SK-N-DZ (cell line): ENCODE measurements at regions not wholly inside any gene's neighbourhood (a gene's known extent, or its start where the extent isn't known, plus 50 kb on each side); places are given as distances from the start of the nearest gene placed in this dataset.
"Not testable (repeated sequence)": the region's sequence is repeated elsewhere in the genome, so short reads cannot be mapped to it uniquely, and the experiment has no call there.

Experiments
- DNase-seq: peaks from one replicate; pipeline ENCODE4 v3.0.0-alpha.2; 2015; ENCODE audit warnings: low spot score

DNA sequence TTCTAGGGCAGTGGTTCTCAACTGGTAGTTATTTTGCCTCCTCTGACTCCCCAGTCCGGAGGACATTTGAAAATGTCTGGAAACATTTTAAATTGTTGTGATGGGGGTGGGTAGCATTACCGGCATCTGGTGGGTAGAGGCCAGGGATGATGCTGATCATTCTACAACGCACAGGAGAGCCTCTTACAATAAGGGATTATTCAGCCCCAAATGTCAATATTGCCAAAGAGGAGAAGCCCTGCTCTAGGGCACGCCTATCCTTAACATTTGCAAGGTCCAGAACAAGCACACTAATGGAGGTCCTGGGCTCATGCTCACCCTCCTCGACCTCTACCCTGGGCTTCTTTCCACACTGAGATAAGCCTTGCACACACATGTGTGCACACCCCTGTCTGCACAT, 106.4 kb downstream of the MINAR1 start:
- DNase-seq = no peak

DNA sequence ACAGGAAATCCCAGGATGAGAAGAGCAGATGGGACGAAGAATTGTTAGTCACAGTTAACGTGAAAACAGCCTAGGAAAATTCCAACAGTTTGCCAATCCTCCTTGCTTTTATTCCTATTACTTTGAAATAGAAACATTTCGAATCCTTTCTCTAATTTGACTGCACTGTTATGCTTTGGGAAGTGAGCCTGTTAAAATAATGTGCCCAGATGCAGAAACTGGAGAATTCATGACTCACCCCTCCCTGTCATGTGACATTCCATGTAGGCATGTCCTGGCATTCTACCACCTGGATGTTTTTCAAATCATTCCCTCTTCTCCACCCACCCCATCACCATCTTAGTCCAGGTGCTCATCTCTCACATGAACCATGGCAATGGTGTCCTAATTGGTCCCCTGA, 107.3 kb downstream of the MINAR1 start:
- no peak for DNase-seq

DNA sequence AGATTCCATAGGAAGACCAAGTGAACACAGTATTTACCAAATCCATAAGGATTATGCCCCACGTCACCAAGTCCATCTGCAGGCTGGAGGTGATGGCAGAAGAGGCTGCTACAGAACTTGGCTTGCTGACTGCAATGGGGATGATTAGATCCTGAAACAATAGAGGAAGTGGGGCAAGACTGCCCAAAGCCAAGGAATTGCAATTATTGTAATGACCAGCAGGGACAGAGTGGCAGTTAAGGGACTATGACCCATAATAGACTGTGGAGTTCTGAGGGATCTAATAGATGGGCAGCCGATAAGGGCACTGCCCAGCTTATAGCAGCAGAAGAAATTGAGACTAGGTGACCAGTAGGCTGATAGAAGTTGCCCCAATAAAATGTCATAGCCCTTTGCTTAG, 108.4 kb downstream of the MINAR1 start:
- DNase-seq = no peak

DNA sequence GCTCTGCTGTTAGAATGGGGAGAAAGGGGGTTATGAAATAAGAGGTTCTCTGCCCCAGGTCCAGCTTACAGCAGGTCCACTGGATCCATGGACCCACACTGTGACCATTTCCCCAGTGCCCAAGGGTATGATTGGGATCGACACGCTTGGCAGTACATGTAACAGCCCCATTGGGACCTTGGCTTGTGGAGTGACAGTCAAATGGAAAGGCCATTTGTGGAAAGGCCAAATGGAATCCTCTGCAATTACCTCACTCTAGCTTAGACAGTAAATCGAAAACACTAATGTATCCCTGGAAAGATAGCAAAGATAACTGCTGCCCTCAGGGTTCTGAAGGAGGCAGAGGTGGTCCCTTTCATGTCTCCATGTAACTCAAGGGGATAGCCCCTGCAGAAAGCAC, 109.1 kb downstream of the MINAR1 start:
- DNase-seq = no peak

DNA sequence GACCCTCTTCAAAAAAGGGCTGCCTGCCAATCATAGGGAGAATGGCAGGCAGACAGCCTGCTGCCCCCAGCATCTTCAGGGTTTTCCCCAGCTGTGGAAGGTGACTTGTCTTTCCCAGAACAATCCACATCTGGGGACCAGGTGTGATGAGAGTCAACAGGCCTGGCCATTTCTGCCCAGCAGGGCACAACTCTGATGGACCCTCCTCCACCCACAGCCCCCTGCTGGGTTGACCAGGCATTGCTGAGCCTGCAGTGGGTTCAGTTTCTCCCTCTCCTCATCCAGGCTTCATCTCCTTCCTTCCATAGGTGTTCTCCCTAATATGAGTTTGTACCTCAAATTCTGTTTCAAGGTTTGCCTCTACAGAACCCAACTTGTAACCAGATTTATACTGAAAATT, 111.0 kb downstream of the MINAR1 start:
- DNase-seq = no peak

DNA sequence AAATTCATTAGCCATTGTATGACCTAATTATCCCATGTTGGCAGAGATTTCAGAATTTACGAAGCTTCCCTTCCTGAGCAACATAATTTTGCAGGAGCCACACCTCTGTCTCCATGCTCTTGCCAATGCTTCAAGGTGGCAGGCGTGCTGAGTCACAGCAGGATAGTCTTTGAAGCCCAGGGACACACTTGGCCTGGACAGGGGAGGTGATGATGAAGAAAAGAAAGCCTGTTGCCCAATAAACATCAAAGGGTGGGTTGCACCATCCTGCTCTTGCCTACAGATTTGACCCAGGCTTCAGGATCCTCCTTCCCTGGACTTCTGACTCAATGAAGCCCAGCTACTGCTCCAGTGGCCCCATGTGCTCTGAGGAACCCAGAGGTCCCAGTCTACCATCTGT, 117.1 kb downstream of the MINAR1 start:
- DNase-seq = no peak

DNA sequence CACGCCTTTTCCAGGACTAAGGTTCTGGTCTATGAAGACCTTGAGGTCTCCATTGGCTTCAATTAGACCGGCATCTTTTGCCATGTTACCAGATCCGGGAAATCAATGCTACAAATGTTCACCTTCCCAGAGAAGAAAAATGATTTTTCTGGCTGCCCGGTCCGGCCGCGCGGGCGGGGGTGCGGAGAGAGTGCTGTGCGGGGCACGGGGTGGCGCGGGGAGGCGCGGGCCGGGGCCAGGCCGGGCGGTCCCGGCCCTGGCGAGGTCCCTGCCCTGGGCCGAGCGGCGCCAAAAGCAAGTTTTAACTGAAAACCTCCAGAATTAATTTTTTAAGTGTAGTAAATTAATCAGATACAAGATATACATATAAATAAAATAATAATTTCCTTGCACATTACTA, 128.2 kb downstream of the MINAR1 start:
- no peak for DNase-seq

DNA sequence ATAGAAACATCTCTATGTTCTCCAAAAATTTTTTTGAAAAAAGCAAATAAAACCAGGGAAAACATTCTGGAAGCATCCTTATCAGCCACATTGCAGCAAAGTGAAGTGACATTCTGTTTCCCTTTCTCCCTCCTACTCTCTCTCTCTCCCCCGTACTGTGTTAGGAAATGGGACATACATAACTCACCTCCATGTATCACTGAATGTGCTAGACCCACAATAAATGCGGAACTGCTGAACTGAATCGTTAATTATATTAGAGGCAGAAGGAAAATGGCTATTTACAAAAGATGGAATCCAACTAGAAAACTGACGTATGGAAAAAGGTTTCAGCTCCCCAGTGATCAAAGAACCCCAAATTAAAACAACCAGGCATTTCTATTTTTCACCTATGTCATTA, 129.8 kb downstream of the MINAR1 start:
- DNase-seq = peak; percentile 11

DNA sequence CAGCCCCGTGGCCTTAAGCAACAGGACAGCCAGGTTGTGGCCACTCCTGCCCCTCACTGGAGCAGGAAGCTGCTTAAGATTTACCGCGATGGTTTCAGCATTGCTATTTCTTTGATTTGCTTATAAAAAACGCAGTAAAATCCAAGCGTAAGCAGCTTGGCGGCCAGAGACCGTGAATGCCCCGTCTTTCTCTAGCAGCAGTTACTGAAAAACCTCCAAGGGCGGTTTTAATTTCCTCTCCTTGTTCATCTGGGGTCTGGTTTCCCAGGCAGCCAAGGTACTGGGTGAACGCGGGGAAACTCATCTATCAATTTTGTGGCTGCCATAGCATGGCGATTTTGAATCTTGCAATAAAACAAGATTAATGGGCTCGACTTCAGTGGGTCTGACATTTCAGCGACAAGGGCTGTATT, 130.3 kb downstream of the MINAR1 start:
- peak; percentile 9 for DNase-seq

DNA sequence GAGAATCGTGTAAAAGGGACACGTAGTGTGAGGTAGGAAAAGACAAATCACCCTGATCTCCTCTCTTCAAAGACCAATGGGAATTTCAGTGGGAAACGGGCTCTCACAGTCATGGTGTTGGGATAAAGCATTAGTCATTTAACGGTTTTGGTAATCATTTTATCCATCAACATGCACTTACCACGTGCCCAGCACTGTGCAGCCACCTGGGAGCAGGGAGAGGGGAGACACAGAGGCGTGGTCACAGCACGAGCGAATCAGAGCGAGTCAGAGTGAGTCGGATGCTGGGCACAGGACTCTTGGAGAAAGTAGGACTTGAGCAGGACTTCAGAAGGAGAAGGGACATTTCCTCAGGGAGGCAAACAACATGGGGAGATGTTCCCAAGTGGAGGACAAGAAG, 130.8 kb downstream of the MINAR1 start:
- peak; percentile 9 for DNase-seq

DNA sequence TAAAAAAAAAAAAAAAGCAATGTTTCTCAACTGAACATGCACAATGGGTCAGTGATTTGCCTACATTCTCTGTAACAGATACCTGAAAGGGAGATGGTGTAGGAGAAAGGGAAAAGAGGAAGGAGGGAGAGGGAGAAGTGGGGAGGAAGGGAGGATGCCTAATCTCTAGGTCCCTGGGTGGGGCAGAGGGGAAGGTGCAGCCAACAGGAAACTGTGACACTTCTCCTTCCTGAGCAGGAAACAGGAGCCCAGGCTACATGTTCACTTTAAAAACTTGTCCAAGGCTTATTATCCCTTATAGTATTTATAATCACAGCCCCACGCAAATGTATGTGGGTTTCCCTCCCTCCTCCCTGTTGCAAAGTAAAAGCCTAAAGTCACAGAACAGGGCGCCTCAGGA, 137.9 kb downstream of the MINAR1 start:
- no peak for DNase-seq

DNA sequence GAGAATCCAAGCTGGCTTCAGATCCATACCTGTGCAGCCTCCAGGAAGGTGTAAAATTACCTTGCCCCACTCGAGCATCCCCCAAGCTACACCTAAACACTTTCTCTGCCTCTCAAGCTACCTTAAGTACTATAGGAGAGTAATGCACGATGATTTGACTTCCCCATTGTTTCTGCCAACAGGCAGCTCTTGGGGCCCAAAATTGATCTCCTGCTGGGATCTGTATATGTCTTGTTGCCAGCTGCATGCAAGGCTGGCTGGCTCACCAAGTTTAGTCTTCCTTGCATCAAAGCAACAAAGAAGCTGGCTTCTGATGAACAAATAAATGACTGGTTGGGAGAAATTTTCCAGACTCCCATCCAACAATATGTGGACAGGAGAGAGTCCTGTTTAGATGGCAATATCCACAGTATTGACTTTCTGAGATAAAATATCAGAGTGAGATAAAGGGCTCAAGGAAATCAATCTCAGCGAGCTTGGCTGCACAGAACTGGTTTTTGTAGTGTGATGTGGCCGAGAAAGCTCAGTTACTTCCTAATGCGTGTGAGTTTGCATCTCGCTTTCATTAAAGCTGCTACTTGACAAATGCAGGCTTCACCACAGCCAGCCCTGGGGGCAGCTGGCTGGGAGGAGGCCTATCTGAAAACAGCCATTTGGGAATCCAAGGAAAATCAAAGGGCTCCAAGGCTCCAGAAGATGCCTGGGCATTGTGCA, 140.7 kb downstream of the MINAR1 start:
- no peak for DNase-seq

DNA sequence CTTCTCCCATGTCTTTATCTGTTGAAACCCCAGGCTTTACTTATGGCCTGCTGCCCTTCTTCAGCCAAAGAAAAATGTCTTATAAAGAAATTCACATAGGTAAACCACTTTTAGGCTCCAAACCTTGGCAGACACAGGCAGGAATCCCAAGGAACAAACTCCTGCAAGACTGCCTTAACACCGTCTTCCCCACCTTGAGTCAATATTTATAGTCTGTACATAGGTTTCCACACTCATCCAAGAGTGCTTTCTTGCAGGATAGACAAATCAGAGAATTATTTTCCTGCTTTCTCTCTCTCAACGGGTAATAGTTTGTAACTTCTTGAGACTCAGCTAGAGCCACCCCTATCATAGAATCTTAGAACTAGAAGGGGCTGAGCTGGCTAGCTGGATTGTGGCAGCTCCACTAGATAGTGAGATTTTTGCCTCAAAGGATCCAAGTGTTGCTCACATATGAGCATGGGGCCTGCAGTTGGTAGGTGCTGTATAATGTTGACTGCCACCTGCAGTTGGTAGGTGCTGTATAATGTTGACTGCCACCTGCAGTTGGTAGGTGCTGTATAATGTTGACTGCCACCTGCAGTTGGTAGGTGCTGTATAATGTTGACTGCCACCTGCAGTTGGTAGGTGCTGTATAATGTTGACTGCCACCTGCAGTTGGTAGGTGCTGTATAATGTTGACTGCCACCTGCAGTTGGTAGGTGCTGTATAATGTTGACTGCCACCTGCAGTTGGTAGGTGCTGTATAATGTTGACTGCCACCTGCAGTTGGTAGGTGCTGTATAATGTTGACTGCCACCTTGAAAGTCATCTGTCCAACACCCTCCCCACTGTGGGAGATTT, 142.5 kb downstream of the MINAR1 start:
- not testable (repeated sequence) for DNase-seq

DNA sequence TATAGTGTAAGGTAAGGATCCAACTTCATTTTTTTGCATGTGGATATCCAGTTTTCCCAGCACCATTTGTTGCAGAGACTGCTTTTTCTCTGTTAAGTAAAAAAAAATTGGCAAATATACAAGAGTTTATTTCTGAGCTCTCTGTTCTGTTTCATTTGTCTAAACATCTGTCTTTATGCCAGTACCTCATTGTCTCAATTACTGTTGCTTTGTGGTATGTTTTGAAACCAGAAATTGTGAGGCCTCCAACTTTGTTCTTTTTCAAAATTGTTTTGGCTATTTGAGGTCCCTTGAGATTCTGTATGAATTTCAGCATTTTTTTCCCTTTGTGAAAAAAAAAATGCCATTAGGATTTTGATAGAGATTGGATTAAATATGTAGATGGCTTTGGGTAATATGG, 150.5 kb downstream of the MINAR1 start:
- DNase-seq = no peak

DNA sequence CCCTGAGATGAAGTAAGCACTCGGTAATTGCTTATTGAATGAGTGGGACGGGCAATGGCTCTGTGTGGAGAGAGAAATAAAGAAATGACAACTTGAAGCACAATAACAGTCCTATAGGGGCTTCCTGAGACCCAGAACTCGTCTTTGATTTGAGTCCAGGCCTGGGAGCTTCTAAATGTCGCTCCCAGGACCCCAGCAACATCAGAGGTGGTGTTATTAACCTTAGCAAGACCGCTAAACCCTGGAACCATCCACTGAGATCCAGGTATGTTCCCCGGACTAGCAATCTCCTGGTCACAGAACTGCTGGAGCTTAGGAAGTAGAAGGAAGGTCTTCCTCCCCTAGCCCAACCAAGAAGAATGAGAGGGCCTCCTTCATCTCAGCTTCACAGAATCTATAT, 160.0 kb downstream of the MINAR1 start:
- DNase-seq = no peak

DNA sequence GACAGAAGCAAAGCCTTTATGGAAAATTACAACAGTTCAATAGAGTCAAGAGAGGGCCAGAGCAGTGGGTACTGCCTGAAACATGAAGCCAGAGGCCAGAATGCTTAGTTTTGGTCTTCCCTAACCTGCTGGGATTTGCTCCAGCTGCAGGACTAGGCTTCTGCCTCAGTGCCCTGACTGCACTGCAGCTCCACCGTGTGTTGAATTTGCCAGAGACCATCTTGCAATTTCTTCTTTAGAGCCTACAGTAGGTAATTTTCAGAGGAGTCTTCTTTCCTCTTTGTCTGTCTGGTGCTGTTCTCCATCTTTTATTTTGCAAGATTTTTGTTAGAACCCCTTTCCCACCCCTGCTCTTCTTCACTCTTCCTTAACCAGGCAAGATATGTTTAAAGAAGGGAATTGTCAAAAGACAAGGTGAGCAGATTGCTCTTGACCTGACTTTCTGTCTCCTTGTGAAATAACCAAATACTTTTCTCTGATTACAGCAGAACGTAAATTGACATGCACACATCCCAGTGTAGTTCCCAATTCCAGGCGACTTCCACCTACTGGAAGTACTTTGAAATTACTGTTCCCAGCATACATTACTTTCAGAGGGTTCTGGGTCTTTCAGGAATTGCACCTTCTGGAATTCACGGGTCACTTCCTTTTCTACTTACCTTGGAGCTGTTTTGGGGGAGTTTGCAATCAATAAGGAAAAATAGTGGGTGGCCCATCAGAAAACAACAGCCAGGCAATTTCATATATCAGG, 161.2 kb downstream of the MINAR1 start:
- peak; percentile 22 for DNase-seq

DNA sequence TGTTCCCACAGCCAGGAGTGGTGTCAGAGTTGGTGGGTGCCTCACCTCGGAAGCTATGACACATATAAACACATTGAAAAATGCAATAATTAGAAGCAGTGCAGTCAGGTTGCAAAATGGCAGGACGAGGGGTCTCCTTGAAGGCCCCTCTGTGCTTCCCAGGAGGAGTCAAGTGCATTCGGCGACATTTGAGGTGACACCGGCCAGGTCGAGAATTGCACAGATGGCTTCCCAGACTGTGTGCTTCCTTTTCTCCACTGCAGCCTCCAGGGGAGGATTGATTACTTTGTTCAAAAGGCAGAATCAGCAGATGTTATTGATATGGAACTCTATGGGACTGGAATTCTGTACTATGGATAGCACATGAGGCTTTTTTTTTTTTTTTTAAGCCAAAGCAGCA, 163.2 kb downstream of the MINAR1 start:
- DNase-seq = peak; percentile 11

DNA sequence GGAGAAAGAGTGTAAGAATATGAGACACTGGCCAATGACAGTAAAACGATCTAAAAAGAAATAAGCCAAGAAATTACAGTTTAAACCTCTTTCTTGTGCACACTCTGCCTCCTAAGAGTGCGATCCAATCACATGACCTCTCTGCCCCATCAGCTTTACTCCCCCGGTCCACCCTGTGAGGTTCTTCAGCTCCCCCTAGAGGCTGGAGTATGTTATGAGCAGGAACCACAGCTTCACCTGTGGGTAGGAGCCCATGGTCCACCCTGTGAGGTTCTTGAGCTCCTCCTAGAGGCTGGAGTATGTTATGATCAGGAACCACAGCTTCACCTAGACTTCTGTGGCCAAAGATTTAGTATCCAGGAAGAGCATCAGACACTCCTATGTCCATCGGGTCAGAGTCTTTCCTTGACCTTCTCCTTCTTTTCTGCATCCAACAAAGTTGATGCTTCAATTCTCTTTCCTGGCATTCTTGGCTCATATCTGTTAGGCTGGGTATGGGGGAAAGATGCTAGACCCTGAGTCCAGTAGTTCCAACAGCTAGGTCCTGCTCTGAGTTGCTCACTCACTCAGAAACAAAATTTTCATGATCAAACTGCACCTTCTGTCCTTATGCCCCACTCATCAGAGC, 164.0 kb downstream of the MINAR1 start:
- peak; percentile 92 for DNase-seq

DNA sequence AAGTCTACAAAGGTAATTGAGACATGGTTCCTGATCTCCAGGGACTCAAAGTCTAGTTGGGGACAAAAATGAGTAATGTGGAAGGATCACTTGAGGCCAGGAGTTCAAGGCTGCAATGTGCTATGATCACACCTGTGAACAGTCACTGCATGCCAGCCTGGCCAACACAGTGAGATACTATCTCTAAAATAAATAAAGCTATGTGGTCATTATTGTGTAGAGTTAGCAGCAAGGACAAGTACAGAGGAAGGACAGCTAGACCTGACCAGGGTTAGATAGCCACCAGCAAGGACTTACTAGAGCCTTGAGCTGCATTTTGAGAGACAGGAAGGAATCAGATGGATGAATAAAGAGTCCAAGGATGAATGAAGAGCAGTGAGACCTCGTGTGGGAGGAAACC, 166.5 kb downstream of the MINAR1 start:
- DNase-seq = no peak

DNA sequence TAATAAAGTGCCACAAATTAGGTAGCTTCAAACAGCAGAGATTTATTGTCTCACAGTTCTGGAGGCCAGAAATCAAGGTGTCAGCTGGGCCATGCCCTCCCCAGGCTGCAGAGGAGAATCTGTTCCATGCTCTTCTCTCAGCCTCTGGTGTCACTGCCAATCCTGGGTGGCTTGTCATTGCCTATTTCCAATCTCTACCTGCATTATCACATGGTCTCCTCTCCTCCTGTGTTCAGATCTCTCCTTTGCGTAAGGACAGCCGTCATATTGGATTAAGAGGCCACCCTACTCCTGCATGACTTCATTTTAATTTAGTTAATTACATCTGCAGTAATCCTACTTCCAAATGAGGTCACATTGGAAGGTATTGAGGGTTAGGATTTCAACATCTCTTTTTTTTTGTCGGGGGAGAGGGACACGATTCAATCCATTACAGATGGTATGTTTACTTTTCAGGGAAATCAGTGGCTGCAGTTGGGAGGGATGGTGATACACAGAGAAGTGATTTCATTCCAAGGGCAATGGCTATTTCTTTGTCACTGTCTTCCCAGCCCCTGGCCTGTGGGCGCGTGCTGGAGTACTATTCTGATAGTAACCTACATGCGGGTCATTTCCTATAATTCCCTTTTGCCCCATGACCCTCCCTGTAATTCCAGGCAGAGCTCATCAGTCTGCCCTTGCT, 169.4 kb downstream of the MINAR1 start:
- no peak for DNase-seq

DNA sequence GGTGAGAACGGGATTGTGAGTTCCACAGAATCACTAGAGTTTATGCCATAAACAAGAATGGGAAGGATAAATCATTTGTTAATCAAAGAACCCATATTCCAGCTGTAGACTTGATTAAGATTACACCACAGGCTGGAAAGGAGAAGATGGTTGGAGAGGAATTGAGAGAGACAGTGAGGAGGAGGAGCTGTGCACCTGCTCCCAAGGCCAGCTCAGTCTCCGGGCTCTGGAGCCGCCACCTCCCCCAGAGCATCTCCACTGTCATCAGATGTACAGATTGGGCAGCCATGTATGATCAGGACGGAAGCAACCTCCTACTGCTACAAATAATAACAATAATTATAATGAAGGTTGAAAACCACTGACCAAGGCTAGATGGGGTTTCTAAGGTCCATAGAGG, 170.0 kb downstream of the MINAR1 start:
- no peak for DNase-seq
